ENCODE measurements at regions not wholly inside any gene's neighbourhood (a gene's known extent, or its start where the extent isn't known, plus 50 kb on each side); places are given as distances from the start of the nearest gene placed in this dataset.
"Not testable (repeated sequence)": the region's sequence is repeated elsewhere in the genome, so short reads cannot be mapped to it uniquely, and the experiment has no call there.

- no peaks in the 10 kb centered on the region for H3K27me3 ChIP-seq
- H3K9me3 ChIP-seq = no peaks in the 10 kb centered on the region
- intact Hi-C loops (cut with DNase I) = loop anchor here (10.0 kb wide), 1 partner anchor 551 kb away; no protein-coding TSS in a partner anchor
- no peak overlapping the region for H3K27ac ChIP-seq
- DNase-seq = no peak
- no peak for TF ChIP-seq CTCF (IDR thresholded peaks at IDR 0.05)
- no peak for TF ChIP-seq POLR2A (IDR thresholded peaks at IDR 0.05)
- peaks cover 3 to 9% of the 10 kb centered on the region in 2 donors for H3K4me1 ChIP-seq
- H3K36me3 ChIP-seq = no peaks in the 10 kb centered on the region
- H3K4me3 ChIP-seq (replicated peaks in 1 of 3) = no peak overlapping the region
- WGBS, 2 donors = 89 to 93% methylated on average over 2 of the region's 2 CpGs
Measured at GRCh38 chr11:86873573-86874083, 73.3 kb downstream of the PRSS23 start.

GRCh38 chr11:86874304-86875056, 74.1 kb downstream of the PRSS23 start:
- WGBS, 2 donors = 84 to 93% methylated on average over 6 of the region's 6 CpGs
- no peaks in the 10 kb centered on the region for H3K9me3 ChIP-seq
- intact Hi-C loops (cut with DNase I) = loop anchor here (10.0 kb wide), 1 partner anchor 550 kb away; no protein-coding TSS in a partner anchor
- TF ChIP-seq POLR2A (IDR thresholded peaks at IDR 0.05) = no peak
- H3K36me3 ChIP-seq = no peaks in the 10 kb centered on the region
- no peak for DNase-seq
- peaks cover 3 to 9% of the 10 kb centered on the region in 2 donors for H3K4me1 ChIP-seq
- H3K27ac ChIP-seq = no peak overlapping the region
- H3K27me3 ChIP-seq = no peaks in the 10 kb centered on the region
- H3K4me3 ChIP-seq (replicated peaks in 1 of 3) = no peak overlapping the region

- Histone ChIP-seq H3K36me3 (no peaks in the 10 kb centered on the region), H3K27ac (no peak overlapping the region), H3K9me3 (no peaks in the 10 kb centered on the region), H3K4me3 (replicated peaks in 1 of 3) (no peak overlapping the region), H3K4me1 (peaks cover 3 to 9% of the 10 kb centered on the region in 2 donors), H3K27me3 (no peaks in the 10 kb centered on the region)
- WGBS, 2 donors = 49 to 60% methylated on average over 3 of the region's 3 CpGs
- intact Hi-C loops (cut with DNase I) = loop anchor here (10.0 kb wide), 1 partner anchor 548 kb away; no protein-coding TSS in a partner anchor
- peak; percentile 69 to 78 for DNase-seq
- TF ChIP-seq CTCF (IDR thresholded peaks at IDR 0.05) (no peak), POLR2A (IDR thresholded peaks at IDR 0.05) (no peak)
Measured at GRCh38 chr11:86876716-86877234, 76.4 kb downstream of the PRSS23 start.

- Histone ChIP-seq H3K27ac (no peak overlapping the region), H3K9me3 (no peaks in the 10 kb centered on the region), H3K4me1 (peaks cover 3 to 9% of the 10 kb centered on the region in 2 donors), H3K36me3 (no peaks in the 10 kb centered on the region), H3K27me3 (no peaks in the 10 kb centered on the region), H3K4me3 (replicated peaks in 1 of 3) (no peak overlapping the region)
- intact Hi-C loops (cut with DNase I) = loop anchor here (10.0 kb wide), 1 partner anchor 547 kb away; no protein-coding TSS in a partner anchor
- DNase-seq = no peak
- TF ChIP-seq CTCF (IDR thresholded peaks at IDR 0.05) = no peak
- TF ChIP-seq POLR2A (IDR thresholded peaks at IDR 0.05) = no peak
Measured at GRCh38 chr11:86877503-86877902, 77.2 kb downstream of the PRSS23 start.

GRCh38 chr11:86879241-86879640, 76.0 kb downstream of the FZD4 start:
- H3K27ac ChIP-seq; H3K27me3 ChIP-seq; H3K4me3 ChIP-seq (replicated peaks in 1 of 3); DNase-seq; H3K9me3 ChIP-seq; H3K4me1 ChIP-seq; H3K36me3 ChIP-seq: not testable (repeated sequence)
- WGBS, 2 donors = 100% methylated on average over 1 of the region's 26 CpGs; no CpG with 5 or more reads in 1 of the 2 donors
- intact Hi-C loops (cut with DNase I) = loop anchor here (10.0 kb wide), 1 partner anchor 546 kb away; no protein-coding TSS in a partner anchor

GRCh38 chr11:86885311-86885710, 69.9 kb downstream of the FZD4 start:
- Histone ChIP-seq H3K9me3 (no peaks in the 10 kb centered on the region), H3K36me3 (no peaks in the 10 kb centered on the region), H3K27me3 (no peaks in the 10 kb centered on the region), H3K4me1 (no peaks in the 10 kb centered on the region), H3K4me3 (replicated peaks in 1 of 3) (no peak overlapping the region), H3K27ac (no peak overlapping the region)
- intact Hi-C loops (cut with DNase I) = no loop called here
- TF ChIP-seq POLR2A (IDR thresholded peaks at IDR 0.05) (no peak), CTCF (IDR thresholded peaks at IDR 0.05) (no peak)
- 92 to 95% methylated on average over 3 of the region's 3 CpGs for WGBS, 2 donors
- no peak for DNase-seq
